HFF-Myc (cell line): ENCODE measurements at regions not wholly inside any gene's neighbourhood (a gene's known extent, or its start where the extent isn't known, plus 50 kb on each side); places are given as distances from the start of the nearest gene placed in this dataset.

Experiments
- DNase-seq: peaks from one replicate; pipeline ENCODE4 v3.0.0-alpha.2; 2011; ENCODE audit warnings: low read depth; ENCODE audit errors: extremely low read depth
- H3K4me3 ChIP-seq: replicated peaks from 2 replicates; pipeline ENCODE4 v1.5.1; 2011; ENCODE audit warnings: low read depth, mild to moderate bottlenecking, control low read depth, low read length
- TF ChIP-seq, protein P1 (sequence below): IDR thresholded peaks from 2 replicates; pipeline ENCODE4 v1.5.1; 2012; ENCODE audit warnings: mild to moderate bottlenecking, low read depth, low read length, control low read depth; ENCODE audit errors: missing control alignments

- no peak for DNase-seq
- H3K4me3 ChIP-seq, result no peak overlapping the region
- TF ChIP-seq, protein P1, sequence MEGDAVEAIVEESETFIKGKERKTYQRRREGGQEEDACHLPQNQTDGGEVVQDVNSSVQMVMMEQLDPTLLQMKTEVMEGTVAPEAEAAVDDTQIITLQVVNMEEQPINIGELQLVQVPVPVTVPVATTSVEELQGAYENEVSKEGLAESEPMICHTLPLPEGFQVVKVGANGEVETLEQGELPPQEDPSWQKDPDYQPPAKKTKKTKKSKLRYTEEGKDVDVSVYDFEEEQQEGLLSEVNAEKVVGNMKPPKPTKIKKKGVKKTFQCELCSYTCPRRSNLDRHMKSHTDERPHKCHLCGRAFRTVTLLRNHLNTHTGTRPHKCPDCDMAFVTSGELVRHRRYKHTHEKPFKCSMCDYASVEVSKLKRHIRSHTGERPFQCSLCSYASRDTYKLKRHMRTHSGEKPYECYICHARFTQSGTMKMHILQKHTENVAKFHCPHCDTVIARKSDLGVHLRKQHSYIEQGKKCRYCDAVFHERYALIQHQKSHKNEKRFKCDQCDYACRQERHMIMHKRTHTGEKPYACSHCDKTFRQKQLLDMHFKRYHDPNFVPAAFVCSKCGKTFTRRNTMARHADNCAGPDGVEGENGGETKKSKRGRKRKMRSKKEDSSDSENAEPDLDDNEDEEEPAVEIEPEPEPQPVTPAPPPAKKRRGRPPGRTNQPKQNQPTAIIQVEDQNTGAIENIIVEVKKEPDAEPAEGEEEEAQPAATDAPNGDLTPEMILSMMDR, result no peak
These were observed 117.5 kb downstream of the MACIR start for GRCh38 chr5:103375863-103376591.

GRCh38 chr5:103375350-103375749, 116.8 kb downstream of the MACIR start:
- TF ChIP-seq, protein P1, result no peak
- no peak for DNase-seq
- H3K4me3 ChIP-seq, result no peak overlapping the region

- no peak overlapping the region for H3K4me3 ChIP-seq
- TF ChIP-seq, protein P1, result no peak
- no peak for DNase-seq
These were observed 116.0 kb downstream of the MACIR start for GRCh38 chr5:103374473-103374963.

GRCh38 chr5:103373597-103374472, 115.3 kb downstream of the MACIR start:
- H3K4me3 ChIP-seq, result no peak overlapping the region
- no peak for DNase-seq
- TF ChIP-seq, protein P1, result no peak

- TF ChIP-seq, protein P1, result no peak
- H3K4me3 ChIP-seq, result no peak overlapping the region
- DNase-seq, result no peak
These were observed 112.6 kb downstream of the MACIR start for GRCh38 chr5:103371046-103371607.

- no peak for DNase-seq
- TF ChIP-seq, protein P1, result no peak
- no peak overlapping the region for H3K4me3 ChIP-seq
These were observed 110.9 kb downstream of the MACIR start for GRCh38 chr5:103369125-103370120.
